H7 (cell line): ENCODE measurements at regions not wholly inside any gene's neighbourhood (a gene's known extent, or its start where the extent isn't known, plus 50 kb on each side); places are given as distances from the start of the nearest gene placed in this dataset.

ENCODE experiments used
- DNase-seq: peaks from one replicate; pipeline ENCODE4 v3.0.0; 2012
- H3K27me3 ChIP-seq: 2 replicates; pipeline ENCODE4 v1.6.0; 2011; ENCODE audit warnings: mild to moderate bottlenecking, low read length; ENCODE audit not compliant: control insufficient read depth, insufficient read depth
- H3K36me3 ChIP-seq: replicated peaks from 2 replicates; pipeline ENCODE4 v1.5.1; 2011; ENCODE audit warnings: low read length; ENCODE audit not compliant: control insufficient read depth, insufficient read depth
- H3K4me3 ChIP-seq: 2 replicates; pipeline ENCODE4 v1.5.1; 2011; ENCODE audit warnings: low read depth, mild to moderate bottlenecking, control low read depth, low read length, moderate library complexity; ENCODE audit not compliant: insufficient read depth

DNA sequence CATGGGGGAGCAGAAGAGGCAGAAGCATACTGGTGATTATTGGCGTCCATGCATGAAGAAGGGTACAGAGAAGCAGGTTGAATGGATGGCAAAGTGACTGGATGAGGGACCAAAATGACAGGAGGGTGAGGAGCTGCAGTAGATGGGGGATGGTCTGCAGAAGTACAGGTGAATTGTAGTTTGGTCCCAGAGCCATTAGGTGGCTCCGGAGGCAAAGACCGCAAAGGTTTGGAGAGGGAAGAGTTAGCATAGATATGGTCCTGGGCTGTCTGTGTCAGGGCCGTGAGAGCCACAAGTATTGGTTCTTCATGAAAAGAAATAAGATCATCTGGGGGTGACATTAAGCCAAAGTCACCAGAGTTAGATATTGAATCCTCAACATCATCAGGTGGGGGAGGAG is 59.0 kb upstream of the ZNF726 start:
- Histone ChIP-seq H3K27me3 (no peaks in the 10 kb centered on the region), H3K36me3 (no peaks in the 10 kb centered on the region), H3K4me3 (no peak overlapping the region)
- DNase-seq = peak; percentile 5

DNA sequence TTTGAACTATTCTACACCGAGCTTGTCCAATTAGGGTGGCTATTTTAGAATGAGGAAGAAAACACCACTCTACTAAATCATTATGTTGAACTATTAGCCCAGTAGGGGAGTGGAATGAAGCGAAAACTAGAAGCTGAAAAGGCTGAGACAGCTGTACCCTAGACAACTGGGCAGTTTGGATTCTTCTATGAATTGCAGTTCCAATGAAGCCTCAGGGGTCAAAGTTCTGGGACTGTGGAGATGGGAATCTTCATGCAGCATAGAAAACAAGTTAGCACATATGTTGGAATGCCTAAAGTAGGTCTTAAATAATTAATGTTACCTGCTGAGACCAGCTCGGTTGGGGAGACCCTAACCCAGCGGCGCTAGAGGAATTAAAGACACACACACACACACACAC is 62.7 kb upstream of the ZNF726 start:
- no peaks in the 10 kb centered on the region for H3K36me3 ChIP-seq
- no peak for DNase-seq

GRCh38 chr19:23832717-23833327 is 74.1 kb upstream of the ZNF681 start:
- DNase-seq = no peak
- no peaks in the 10 kb centered on the region for H3K36me3 ChIP-seq
- H3K27me3 ChIP-seq = no peaks in the 10 kb centered on the region
- H3K4me3 ChIP-seq = no peak overlapping the region

More for the DNA sequence above, 62.7 kb upstream of the ZNF726 start:
- Histone ChIP-seq H3K27me3 (no peaks in the 10 kb centered on the region), H3K4me3 (no peak overlapping the region)

GRCh38 chr19:23823952-23824389 is 65.3 kb upstream of the ZNF681 start:
- no peaks in the 10 kb centered on the region for H3K27me3 ChIP-seq
- H3K36me3 ChIP-seq = peaks cover 2% of the 10 kb centered on the region
- DNase-seq = peak; percentile 30
- no peak overlapping the region for H3K4me3 ChIP-seq

DNA sequence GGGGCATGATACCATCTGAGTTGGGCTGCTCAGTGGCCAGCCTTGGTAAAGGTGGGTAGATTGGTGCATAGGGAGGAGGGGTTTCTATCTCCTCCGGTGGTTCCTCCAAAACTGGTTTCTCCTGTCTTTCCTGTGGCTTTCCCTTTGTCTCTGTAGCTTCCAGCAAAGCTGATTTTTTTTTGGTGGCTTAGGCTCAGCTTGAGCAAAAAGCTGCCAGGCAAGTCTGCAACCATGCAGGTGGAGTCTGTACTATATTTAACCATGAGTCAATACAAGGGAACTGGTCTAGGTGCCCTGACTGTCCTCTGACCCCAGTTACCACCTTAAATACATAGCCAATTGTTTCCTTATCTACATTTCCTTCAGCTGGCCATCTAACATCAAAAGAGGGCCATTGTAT is 64.0 kb upstream of the ZNF681 start:
- peaks cover 2% of the 10 kb centered on the region for H3K36me3 ChIP-seq
- no peaks in the 10 kb centered on the region for H3K27me3 ChIP-seq
- no peak overlapping the region for H3K4me3 ChIP-seq
- no peak for DNase-seq

DNA sequence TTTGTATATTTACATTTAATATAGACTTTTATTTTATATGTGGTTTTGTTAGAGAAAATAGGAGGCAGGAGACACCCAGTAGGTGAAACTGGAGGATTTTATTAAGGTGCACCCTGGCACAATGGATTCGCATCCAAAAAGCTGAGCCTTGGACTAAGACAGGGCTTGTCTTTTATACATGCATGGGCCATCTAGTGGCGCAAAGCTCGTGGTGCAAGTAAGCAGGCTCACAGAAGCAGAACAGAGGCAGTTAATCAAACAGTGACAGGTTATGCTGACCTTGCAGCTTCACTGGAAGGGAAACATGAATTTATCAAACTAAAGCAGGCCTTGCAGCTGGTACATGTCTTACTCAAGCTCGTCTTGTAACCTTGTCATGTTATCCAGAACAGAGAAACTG is 58.8 kb upstream of the ZNF681 start:
- peak; percentile 46 for DNase-seq
- H3K36me3 ChIP-seq = peaks cover 2% of the 10 kb centered on the region; the same call in 1 of the 2 replicates
- H3K27me3 ChIP-seq = no peaks in the 10 kb centered on the region
- H3K4me3 ChIP-seq = no peak overlapping the region

DNA sequence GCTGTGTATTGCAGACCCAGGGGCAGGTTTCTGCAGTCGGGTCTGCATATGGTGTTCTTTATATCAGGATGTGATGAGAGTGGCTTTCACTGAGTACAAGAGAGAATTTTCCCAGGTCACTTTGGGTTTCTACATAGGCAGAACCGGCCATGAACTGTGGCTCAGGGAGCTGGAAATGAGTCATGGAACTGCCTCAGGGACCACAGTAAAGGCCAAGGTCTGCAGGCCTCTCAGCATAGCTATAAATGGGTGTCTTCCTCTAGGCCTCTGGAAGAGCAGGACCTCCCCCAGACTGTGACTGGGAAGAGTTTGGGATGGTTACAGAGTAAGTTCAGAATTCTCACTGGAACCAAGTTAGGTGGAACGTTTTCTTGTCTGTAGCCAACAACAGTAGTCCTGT is 51.8 kb upstream of the ZNF681 start:
- no peak overlapping the region for H3K4me3 ChIP-seq
- no peaks in the 10 kb centered on the region; the same call in 1 of the 2 replicates for H3K36me3 ChIP-seq
- no peaks in the 10 kb centered on the region for H3K27me3 ChIP-seq
- DNase-seq = no peak
